ENCODE measurements at regions not wholly inside any gene's neighbourhood (a gene's known extent, or its start where the extent isn't known, plus 50 kb on each side); places are given as distances from the start of the nearest gene placed in this dataset.
A peak's percentile ranks its signal among the peaks of the same experiment; 100 is the strongest.

DNA sequence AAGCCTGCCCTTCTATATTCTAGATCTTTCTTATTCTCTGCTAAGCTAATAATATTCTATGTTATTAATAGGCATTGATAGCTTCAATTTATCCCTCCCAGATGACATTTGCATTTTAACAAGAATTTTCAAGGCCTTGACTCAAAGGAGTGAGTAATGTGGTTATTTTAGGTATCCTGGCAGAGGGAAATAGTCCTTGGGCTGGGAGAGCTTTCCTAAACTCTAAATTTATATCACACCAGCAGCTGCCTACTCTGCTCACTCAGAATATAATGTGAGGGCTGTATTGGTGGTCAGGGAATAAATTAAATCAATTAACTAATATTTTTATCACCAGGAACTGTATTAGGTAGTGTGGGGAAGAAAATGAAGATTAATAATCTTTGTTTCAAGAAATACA, 74.8 kb upstream of the ADAM23 start:
- no peak for DNase-seq

DNA sequence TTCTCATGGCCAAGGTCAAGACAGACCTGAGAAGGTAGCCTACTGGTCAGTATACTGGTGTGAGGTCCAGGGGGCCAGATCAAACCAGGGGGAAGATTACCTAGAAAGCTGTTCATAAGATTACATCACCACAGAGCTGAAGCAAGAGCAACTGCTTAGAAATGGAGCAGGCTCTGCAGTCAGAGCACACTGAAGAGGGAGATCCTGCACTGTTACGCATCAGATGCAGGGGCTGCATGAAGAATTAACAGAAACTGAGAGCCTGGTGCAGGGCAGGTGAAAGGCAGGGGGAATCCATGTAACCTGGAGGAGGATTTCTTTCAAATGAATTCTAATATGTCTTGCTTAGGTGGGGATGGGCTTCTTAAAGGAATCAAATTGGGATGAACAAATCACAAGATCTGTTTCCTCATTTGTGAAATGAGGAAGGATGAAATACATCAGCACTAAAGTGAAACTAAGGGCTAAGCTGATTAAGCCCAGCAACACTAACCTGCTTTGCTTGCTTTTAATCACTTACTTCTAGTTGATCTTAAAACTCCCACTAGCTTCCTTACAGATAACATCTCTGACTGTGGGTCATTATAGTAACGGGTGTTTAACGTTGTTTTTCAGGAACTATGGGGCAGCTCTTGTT, 74.3 kb upstream of the ADAM23 start:
- no peak for DNase-seq

DNA sequence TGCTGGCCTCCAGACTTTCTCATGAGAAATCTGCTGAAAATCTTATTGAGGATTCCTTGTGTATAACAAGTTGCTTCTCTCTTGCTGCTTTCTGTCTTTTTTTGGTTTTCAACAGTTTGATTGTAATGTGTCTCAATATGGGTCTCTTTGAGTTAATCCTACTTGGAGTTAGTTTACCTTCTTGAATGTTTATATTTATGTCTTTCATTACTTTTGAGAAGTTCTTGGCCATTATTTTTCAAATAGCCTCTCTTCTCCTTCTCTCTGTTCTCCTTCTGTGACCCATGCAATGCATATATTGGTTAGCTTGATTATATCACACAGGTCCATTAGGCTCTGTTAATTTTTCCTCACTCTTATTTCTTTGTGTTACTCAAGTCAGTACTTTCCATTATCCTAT, 67.4 kb upstream of the ADAM23 start:
- DNase-seq, result no peak

DNA sequence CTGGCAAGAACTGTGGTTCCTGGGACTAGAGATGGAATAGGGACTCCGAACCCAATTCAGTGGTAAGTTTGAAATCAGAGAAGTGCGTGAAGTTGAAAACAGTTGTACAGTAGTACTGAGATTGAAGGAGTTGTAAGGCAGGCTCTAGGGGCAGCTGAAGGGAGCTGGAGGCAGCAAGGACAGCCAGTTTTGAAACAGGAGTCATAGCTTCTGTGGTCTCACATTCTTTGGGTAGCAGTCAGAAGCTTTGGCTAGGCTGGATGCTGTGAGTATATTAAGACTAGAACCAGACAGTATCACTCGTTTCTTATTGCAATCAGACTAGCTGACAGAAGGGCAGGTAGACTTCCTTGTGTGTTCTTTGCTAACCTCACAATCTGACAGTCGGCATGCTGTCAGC, 64.5 kb upstream of the ADAM23 start:
- DNase-seq, result no peak

DNA sequence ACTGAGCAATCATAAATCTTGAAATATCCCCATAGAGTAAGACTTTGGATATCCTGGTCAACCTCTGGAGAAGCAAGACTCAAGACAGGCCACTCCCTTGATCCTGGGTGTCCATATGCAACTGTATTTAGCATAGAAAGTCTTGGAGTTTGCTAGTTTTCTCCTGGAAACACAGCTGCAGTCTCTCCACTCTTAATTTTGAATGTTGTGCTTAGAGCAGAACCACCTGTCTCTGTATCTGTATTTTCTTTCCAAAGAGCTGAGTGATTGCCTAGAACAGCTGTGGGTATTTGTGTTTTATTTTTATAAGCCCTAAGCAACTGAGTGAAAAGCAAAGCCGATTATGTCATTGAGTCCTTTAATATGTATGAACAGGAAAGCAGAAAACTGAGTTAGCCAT, 64.1 kb upstream of the ADAM23 start:
- DNase-seq, result no peak

DNA sequence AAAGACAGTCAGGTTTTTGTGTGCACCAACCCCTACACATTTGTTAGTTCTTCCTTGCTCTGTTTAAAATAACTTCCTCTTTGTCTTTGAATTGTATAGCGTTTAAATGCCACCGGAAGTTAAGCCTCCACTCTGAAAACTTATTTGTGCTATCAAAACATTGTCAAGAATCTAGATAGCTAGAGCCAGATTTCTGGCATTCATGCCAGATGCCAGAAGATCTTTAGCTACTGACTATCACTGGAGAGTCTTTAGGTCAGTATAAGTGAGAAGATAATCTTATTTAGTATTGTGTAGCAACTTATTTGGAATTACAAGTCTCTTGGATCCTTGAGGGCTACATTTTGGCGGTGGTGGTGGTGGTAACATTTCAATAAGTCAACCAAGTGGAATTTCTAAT, 63.4 kb upstream of the ADAM23 start:
- no peak for DNase-seq

DNA sequence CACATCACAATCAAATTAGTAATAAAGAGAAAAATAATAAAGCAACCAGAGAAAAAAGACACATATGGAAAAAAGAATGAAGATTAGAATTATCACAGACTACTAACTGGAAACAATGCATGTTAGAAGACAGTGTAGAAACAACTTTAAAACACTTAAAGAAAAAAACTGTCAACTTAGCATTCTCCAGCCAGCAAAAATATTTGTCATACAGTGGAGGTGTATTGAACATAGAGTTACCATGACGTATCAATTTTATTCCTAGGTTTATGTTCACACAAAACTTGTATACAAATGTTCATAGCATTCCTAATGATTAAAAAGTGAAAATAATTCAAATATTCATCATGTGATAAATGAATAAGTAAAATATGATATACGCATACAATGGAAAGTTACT, 61.5 kb upstream of the ADAM23 start:
- no peak for DNase-seq

DNA sequence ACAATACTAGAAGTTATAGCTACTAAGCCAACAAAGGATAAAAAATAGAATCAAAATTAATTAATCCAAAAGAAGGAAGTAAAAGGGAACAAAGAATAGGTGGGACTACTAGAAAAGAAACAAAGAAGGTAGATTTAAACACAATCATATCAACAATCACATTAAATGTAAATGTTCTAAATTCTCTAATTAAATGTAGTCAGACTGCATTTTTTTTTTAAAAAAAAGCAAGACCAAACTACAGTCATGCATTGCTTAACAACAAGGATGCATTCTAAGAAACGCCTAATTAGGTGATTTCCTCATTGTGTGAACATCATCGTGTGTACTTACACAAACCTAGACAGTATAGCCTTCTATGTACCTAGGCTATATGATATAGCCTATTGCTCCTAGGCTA, 59.7 kb upstream of the ADAM23 start:
- no peak for DNase-seq

DNA sequence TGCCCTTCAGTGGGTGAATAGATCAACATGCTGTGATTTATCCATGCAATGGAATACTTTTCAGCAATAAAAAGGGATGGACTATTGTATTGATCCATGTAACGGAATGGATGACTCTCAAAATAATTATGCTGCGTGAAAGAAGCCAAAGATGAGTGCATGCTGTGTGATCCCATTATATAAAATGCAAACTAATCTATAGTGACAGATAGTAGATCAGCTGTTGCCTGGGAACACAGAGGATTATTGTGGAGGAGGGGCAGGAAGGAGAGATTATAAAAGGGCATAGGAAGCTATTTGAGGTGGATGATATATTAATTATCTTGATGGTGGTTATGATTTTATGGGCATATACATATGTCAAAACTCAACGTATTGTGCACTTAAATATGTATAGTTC, 55.5 kb upstream of the ADAM23 start:
- no peak for DNase-seq

DNA sequence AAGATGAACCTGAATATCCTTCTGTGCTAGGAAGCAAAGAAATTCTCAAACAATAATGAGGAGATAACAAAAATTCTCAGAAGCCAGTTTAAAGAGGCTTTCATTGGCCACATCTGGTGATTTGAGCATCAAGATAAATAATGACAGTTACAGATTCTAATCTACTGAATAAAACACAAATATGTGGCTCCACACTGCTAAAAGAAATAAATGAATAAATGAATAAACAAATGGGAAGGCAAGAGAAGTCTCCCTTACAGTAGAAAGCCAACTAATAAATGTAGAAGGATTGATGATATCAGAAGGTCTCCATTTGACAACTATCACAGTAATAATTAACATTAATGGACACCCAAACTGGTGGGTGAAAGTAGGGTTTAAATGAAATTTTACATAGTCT, 54.6 kb upstream of the ADAM23 start:
- DNase-seq, result no peak

DNA sequence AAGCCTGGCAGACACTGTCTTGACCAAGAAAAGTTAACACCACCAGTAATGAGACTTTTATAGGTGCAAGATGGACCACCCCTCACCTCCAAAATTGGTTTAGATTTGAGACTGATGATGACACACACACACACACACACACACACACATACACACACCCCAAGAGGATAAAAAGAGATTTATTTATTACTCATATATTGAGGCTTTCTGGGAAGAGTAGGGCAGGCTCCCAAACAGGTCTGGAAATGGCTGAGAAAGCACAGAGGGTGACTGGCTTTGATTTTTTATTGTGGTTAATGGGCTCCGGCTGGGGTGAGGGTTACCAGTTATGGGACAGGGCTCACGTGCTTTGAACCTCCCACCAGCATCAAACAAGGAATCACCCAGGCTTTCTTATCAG, 54.2 kb upstream of the ADAM23 start:
- no peak for DNase-seq

DNA sequence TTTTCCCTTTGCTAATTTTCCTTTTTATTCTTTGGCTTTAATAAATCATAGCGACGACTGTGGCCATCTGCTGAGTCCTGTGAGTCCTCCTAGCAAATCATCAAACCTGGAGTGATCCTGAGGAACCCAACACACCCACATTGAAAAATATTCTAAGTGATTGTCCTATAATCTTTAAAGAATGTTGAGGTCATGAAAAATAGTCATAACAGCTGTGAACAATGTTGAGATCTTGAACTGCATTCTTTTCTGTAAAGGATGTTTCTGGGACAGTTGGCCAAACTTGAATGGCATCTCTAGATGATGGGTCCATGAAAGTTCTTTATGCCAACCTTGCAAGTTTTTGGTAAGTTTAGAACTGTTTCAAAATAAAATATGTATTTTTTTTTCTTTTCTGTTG, 53.2 kb upstream of the ADAM23 start:
- no peak for DNase-seq

DNA sequence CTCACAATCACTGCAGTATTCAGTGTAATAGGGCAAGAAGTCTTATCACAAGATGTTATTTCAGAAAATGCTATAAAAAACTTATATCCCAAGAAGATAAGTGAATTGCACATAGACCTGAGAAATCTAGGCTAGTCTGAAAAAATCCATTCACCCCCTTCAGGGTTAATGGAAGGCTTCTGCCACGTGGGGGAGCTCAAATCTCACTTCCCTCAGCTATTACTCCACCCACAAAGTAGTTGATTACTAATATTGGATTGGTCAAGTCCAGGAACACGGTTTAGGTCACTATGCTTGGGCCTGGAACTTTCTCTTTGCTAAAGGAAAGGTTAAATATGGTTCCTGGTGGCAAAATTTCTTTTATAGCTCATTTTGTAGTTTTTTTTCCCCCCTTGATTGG, 51.2 kb upstream of the ADAM23 start:
- DNase-seq, result peak; percentile 2
